NB4 (cell line): ENCODE measurements at regions not wholly inside any gene's neighbourhood (a gene's known extent, or its start where the extent isn't known, plus 50 kb on each side); places are given as distances from the start of the nearest gene placed in this dataset.

ENCODE experiments used
- MAX ChIP-seq: IDR thresholded peaks from 2 replicates; pipeline ENCODE4 v1.6.1; 2011; ENCODE audit warnings: low read depth, low read length
- POLR2A ChIP-seq: IDR thresholded peaks from 2 replicates; pipeline ENCODE4 v1.6.1; 2011; ENCODE audit warnings: mild to moderate bottlenecking; ENCODE audit not compliant: insufficient read length; ENCODE audit errors: extremely low read depth
- TF ChIP-seq, protein P1 (sequence below): IDR thresholded peaks from one replicate; pipeline ENCODE4 v1.5.1; 2012; ENCODE audit warnings: low read depth, low read length

- TF ChIP-seq, protein P1, sequence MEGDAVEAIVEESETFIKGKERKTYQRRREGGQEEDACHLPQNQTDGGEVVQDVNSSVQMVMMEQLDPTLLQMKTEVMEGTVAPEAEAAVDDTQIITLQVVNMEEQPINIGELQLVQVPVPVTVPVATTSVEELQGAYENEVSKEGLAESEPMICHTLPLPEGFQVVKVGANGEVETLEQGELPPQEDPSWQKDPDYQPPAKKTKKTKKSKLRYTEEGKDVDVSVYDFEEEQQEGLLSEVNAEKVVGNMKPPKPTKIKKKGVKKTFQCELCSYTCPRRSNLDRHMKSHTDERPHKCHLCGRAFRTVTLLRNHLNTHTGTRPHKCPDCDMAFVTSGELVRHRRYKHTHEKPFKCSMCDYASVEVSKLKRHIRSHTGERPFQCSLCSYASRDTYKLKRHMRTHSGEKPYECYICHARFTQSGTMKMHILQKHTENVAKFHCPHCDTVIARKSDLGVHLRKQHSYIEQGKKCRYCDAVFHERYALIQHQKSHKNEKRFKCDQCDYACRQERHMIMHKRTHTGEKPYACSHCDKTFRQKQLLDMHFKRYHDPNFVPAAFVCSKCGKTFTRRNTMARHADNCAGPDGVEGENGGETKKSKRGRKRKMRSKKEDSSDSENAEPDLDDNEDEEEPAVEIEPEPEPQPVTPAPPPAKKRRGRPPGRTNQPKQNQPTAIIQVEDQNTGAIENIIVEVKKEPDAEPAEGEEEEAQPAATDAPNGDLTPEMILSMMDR: no peak
- no peak for TF ChIP-seq POLR2A
- no peak for TF ChIP-seq MAX
Observed at GRCh38 chr7:69036301-69036700, 562.0 kb upstream of the AUTS2 start.
